ENCODE measurements at regions not wholly inside any gene's neighbourhood (a gene's known extent, or its start where the extent isn't known, plus 50 kb on each side); places are given as distances from the start of the nearest gene placed in this dataset.
"Not testable (repeated sequence)": the region's sequence is repeated elsewhere in the genome, so short reads cannot be mapped to it uniquely, and the experiment has no call there.

DNA sequence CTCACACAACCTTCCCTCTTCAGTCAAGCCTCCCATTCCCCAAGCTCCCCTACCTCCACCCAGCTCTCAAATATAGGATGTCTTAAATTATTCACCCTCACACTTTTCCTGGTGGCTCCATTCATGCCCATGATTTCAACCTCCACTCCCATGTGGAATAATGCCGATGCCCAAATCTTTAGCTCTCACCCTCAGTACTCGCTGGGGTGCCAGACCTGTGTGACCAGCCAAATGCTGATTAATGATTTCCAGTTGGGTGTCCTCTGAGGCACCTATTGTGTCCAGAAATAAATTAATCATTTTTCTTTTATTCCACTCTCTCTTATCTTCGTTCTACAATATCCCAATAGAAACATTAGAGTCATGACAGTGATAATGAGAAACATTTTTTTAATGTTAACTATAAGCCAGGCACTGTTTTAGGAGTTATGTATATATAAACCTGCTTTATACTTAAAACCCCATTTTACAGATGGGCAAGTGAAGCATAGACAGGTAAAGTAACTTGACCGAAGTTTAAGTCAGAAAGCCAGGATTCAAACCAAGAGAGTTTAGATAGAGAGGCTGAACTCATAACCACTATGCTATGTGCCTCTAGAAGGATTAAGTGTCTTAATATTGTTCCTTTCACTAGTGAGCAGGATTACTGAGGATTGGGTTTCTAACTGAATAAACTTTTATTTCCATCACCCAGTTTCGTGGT is 209.7 kb downstream of the DUSP10 start:
- no peak for DNase-seq (ENCODE audit: low spot score)
- in situ Hi-C loops (cut with MboI; ENCODE audit: low pct_unique_long_range_greater_than_20kb, low sequenced_read_pairs, unreplicated experiment), result no loop called here
- TF ChIP-seq, protein P1, sequence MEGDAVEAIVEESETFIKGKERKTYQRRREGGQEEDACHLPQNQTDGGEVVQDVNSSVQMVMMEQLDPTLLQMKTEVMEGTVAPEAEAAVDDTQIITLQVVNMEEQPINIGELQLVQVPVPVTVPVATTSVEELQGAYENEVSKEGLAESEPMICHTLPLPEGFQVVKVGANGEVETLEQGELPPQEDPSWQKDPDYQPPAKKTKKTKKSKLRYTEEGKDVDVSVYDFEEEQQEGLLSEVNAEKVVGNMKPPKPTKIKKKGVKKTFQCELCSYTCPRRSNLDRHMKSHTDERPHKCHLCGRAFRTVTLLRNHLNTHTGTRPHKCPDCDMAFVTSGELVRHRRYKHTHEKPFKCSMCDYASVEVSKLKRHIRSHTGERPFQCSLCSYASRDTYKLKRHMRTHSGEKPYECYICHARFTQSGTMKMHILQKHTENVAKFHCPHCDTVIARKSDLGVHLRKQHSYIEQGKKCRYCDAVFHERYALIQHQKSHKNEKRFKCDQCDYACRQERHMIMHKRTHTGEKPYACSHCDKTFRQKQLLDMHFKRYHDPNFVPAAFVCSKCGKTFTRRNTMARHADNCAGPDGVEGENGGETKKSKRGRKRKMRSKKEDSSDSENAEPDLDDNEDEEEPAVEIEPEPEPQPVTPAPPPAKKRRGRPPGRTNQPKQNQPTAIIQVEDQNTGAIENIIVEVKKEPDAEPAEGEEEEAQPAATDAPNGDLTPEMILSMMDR (IDR thresholded peaks at IDR 0.05; ENCODE audit: extremely low read depth, insufficient read depth, missing control alignments), result no peak

DNA sequence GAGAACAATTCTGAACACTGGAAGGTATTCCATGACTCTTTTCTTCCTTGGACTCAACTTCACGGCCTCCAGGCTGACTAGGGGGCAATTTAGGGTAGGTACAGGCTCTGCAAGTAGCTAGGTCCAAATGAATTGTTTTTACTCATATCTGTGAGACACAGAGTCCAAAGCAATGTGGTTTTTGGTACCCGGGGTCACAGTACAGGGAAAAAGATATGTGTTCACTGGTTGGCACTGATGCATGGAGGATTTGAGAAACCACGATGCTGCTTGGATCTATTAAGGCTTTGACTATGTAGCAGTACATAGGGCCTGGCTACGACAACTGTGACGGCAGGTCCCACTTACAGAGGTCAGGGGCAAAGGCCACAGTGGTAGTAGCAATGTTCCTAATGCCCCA is 200.6 kb downstream of the DUSP10 start:
- in situ Hi-C loops (cut with MboI; ENCODE audit: low pct_unique_long_range_greater_than_20kb, low sequenced_read_pairs, unreplicated experiment), result no loop called here
- TF ChIP-seq, protein P1 (IDR thresholded peaks at IDR 0.05; ENCODE audit: extremely low read depth, insufficient read depth, missing control alignments), result no peak
- DNase-seq (ENCODE audit: low spot score), result no peak

DNA sequence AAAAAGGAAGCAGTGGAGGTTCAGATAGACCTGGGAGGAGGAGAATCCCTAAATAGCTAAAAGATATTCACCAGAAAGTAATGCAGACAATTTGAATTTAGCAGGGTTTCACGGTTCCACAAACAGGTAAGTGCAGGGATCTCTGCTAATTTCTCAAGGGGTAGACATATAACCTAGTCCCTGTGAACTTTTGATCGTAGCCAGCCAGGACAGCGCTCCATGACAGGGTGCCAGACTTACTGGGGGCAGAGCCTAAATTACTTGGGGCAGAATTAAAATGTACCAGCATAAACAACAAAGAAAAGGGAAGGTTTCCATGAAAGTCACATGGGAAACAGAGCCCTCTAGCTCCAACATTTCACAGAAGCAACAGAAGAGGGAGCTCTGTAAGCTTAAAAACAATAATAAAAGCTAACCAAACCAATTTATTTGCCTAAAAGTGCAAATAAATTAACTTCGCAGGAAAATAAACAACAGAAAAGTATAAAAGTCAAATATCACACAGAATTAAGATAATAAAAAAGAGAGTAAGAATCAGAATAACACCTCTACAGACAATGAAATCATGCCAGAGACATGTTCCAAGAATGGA is 198.3 kb downstream of the DUSP10 start:
- DNase-seq (ENCODE audit: low spot score), result peak; percentile 18
- TF ChIP-seq, protein P1 (IDR thresholded peaks at IDR 0.05; ENCODE audit: extremely low read depth, insufficient read depth, missing control alignments), result peak; percentile 52
- in situ Hi-C loops (cut with MboI; ENCODE audit: low pct_unique_long_range_greater_than_20kb, low sequenced_read_pairs, unreplicated experiment), result no loop called here

DNA sequence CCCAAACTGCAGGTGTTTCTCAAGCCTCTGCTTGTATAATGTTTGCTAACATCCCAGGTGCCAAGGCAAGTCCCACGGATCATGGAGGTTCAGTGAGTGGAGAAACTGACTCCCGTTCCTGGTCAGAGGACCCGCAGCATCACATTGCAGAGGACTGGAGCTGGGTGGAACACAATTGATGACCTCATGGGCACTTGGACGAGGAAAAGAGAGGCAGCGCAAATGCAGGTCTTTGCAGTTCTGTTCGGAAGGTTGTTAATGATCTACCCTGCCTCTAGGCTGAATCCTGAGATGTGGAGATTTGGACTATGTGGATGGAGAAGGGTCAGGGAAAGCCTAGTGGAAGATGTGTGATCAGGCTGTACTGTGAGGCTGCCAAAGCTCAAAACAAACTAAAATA is 192.9 kb downstream of the DUSP10 start:
- no peak for DNase-seq (ENCODE audit: low spot score)
- TF ChIP-seq, protein P1 (IDR thresholded peaks at IDR 0.05; ENCODE audit: extremely low read depth, insufficient read depth, missing control alignments), result no peak
- in situ Hi-C loops (cut with MboI; ENCODE audit: low pct_unique_long_range_greater_than_20kb, low sequenced_read_pairs, unreplicated experiment), result no loop called here

DNA sequence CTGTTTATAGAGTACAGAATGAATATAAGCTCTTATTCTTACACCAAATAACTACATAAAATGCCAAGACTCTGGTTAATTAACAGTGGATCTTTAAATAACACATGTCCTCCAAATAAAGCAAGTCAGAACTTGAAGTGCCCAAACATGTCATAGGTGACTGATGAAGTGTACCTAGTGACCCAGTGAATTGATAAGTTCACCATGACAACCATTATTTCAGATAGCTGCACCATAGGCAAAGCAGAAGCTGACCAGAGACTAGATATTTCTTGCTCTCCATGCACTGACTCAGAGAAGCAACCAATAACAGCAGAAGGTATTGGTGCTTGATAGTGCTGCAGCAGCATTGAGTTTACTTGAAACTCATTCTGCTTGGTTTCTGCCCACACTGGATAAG is 192.1 kb downstream of the DUSP10 start:
- TF ChIP-seq, protein P1 (IDR thresholded peaks at IDR 0.05; ENCODE audit: extremely low read depth, insufficient read depth, missing control alignments), result no peak
- no peak for DNase-seq (ENCODE audit: low spot score)
- in situ Hi-C loops (cut with MboI; ENCODE audit: low pct_unique_long_range_greater_than_20kb, low sequenced_read_pairs, unreplicated experiment), result no loop called here

DNA sequence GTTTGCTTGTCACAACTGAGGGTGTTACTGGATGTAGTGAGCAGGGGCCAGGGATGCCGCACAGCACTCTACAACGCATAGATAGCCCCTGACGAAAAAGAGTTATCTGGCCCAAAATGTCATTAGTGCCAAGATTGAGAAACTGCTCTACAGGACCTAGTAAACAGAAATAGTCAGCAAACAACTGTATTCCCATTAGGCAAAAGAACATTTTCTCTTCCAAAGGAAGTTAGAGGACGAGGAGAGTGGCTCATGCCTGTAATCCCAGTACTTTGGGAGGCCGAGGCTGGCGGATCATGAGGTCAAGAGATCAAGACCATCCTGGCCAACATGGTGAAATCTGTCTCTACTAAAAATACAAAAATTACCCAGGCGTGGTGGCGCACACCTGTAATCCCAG is 189.1 kb downstream of the DUSP10 start:
- in situ Hi-C loops (cut with MboI; ENCODE audit: low pct_unique_long_range_greater_than_20kb, low sequenced_read_pairs, unreplicated experiment); DNase-seq (ENCODE audit: low spot score): not testable (repeated sequence)

DNA sequence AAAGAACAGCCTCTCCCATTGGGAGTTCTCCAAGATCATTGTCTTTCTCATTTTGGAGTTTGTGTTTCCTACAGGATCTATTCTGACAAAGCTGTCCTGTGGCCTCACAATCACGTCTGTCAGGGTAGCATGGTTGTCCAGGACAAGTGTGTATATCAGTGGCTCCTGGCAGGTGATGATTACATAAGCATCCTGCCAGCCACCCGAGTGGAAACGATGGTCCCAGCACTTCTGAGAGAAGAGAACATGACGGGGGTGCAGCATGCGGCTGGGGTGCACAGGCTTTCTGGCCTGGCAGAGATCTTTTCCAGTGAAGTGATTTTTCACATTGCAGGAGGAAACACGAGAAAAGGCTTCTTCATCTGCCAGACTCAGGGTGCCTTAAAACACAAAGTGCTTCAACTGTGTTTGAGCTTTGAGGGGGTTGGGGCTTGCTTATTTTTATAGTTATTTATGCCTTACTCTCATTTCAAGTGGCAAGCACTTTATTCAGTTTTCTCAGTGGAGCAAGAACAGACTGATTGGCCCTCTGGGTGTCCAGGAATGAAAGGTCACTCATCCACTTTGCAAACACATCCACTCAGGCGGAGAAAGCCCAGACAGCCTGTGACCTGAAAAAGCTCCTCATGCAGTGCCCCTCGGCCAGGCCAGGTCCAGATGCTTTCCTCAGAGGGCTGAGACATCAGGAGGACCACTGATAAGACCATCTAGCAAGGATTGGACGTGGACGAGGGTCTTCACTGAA is 186.0 kb downstream of the DUSP10 start:
- TF ChIP-seq, protein P1 (IDR thresholded peaks at IDR 0.05; ENCODE audit: extremely low read depth, insufficient read depth, missing control alignments), result no peak
- in situ Hi-C loops (cut with MboI; ENCODE audit: low pct_unique_long_range_greater_than_20kb, low sequenced_read_pairs, unreplicated experiment), result no loop called here
- no peak for DNase-seq (ENCODE audit: low spot score)
